Heart left ventricle (tissue), 13 donors: ENCODE measurements at regions not wholly inside any gene's neighbourhood (a gene's known extent, or its start where the extent isn't known, plus 50 kb on each side); places are given as distances from the start of the nearest gene placed in this dataset.

Experiments
- POLR2A ChIP-seq, 2 donors: fragments of 450-650 bp; IDR thresholded peaks; one replicate each; pipeline ENCODE4 v1.6.1; 2017; ENCODE audit warnings: antibody characterized with exemption in 2 of 2, mild to moderate bottlenecking in 2 of 2, moderate library complexity in 2 of 2
- TF ChIP-seq, protein P1 (sequence below), 12 donors: fragments of 200-600 bp; sonication (generic) in 4 of 12; IDR thresholded peaks; one replicate each; pipeline versions ENCODE4 v1.5.0 to v1.8.0; 2018 to 2022; ENCODE audit warnings: antibody characterized with exemption in 12 of 12, mild to moderate bottlenecking in 5 of 12
- donor health status: ischemic (EF 13 %, LVEDD 7.1; RV severe dilation, severe dysfunction).
- donor health status: DM: no; HTN: yes; CAD: no.
- donor health status: DM: no; HTN: no; CAD: no.
- donor health status: ischemic (EF 25% LVEDD 6.9; RV normal size, moderate dysfunction).
- donor health status: ischemic (EF 25% LVEDD 5.7; RV mildly dilated, moderate dysfunction).
- donor health status: ischemic (EF 35%, LVEDD 5.7; RV mildly dilated, moderate dysfunction).
- donor health status: nonischemic (EF 11% LVEDD 7.7; RV severe dilation, severe dysfunction).
- donor health status: DM: yes; HTN: yes; CAD: no.
- donor health status: PGD.
- donor health status: ischemic (EF 29% LVEDD 5.4; RV normal size, mild dysfunction).
- donor health status: nonischemic (EF 23%, LVEDD 6.1; RV moderate dilation, normal function).

DNA sequence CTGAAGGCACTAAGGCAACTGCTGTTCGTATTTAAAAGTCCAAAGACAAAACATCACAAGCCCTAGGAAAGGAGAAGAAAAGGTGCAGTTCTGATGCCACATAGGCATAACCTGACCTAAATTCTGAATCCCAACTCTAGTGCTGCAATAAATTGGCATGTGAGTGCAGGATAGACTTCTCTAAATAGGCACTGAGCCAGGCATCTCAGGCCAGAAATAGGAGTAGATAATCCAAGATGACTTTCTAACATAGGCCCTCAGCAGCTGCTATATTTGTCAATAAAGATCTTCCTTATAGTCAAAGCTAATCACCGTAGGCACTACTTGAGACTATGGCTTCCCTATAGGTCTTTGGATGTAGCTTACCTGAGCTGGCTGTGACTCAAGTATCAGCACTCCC lies 1163.8 kb downstream of the SORCS1 start:
- TF ChIP-seq, protein P1, sequence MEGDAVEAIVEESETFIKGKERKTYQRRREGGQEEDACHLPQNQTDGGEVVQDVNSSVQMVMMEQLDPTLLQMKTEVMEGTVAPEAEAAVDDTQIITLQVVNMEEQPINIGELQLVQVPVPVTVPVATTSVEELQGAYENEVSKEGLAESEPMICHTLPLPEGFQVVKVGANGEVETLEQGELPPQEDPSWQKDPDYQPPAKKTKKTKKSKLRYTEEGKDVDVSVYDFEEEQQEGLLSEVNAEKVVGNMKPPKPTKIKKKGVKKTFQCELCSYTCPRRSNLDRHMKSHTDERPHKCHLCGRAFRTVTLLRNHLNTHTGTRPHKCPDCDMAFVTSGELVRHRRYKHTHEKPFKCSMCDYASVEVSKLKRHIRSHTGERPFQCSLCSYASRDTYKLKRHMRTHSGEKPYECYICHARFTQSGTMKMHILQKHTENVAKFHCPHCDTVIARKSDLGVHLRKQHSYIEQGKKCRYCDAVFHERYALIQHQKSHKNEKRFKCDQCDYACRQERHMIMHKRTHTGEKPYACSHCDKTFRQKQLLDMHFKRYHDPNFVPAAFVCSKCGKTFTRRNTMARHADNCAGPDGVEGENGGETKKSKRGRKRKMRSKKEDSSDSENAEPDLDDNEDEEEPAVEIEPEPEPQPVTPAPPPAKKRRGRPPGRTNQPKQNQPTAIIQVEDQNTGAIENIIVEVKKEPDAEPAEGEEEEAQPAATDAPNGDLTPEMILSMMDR (IDR thresholded peaks at IDR 0.05): no peak
- no peak for TF ChIP-seq POLR2A (IDR thresholded peaks at IDR 0.05)
